GM21423 (cell line): ENCODE measurements at regions not wholly inside any gene's neighbourhood (a gene's known extent, or its start where the extent isn't known, plus 50 kb on each side); places are given as distances from the start of the nearest gene placed in this dataset.

Experiments used
- ATAC-seq: cut with Tn5 transposase; IDR thresholded peaks from one replicate; pipeline ENCODE4 v1.9.1; 2021; ENCODE audit warnings: mild to moderate bottlenecking, moderate library complexity; ENCODE audit not compliant: unreplicated experiment

GRCh38 chr5:24862117-24862516 is 217.3 kb upstream of the CDH10 start:
- no peak for ATAC-seq

- no peak for ATAC-seq
Measured at GRCh38 chr5:24855485-24855884, 210.7 kb upstream of the CDH10 start.

GRCh38 chr5:24854850-24855249 is 210.1 kb upstream of the CDH10 start:
- no peak for ATAC-seq

- no peak for ATAC-seq
Measured at GRCh38 chr5:24854350-24854749, 209.6 kb upstream of the CDH10 start.

GRCh38 chr5:24850926-24851486 is 206.2 kb upstream of the CDH10 start:
- no peak for ATAC-seq

GRCh38 chr5:24849210-24849609 is 204.4 kb upstream of the CDH10 start:
- no peak for ATAC-seq

GRCh38 chr5:24831989-24832388 is 187.2 kb upstream of the CDH10 start:
- no peak for ATAC-seq

GRCh38 chr5:24823625-24824024 is 178.8 kb upstream of the CDH10 start:
- ATAC-seq: no peak

- no peak for ATAC-seq
Measured at GRCh38 chr5:24819841-24820240, 175.1 kb upstream of the CDH10 start.

GRCh38 chr5:24817966-24818365 is 173.2 kb upstream of the CDH10 start:
- ATAC-seq: no peak

- no peak for ATAC-seq
Measured at GRCh38 chr5:24816206-24816605, 171.4 kb upstream of the CDH10 start.

GRCh38 chr5:24805230-24805629 is 160.5 kb upstream of the CDH10 start:
- no peak for ATAC-seq

GRCh38 chr5:24804221-24804681 is 159.5 kb upstream of the CDH10 start:
- no peak for ATAC-seq

GRCh38 chr5:24791326-24791725 is 146.5 kb upstream of the CDH10 start:
- no peak for ATAC-seq

GRCh38 chr5:24789611-24790351 is 145.0 kb upstream of the CDH10 start:
- ATAC-seq: no peak

- no peak for ATAC-seq
Measured at GRCh38 chr5:24788829-24789514, 144.2 kb upstream of the CDH10 start.

- no peak for ATAC-seq
Measured at GRCh38 chr5:24786108-24786507, 141.3 kb upstream of the CDH10 start.

GRCh38 chr5:24783596-24783995 is 138.8 kb upstream of the CDH10 start:
- ATAC-seq: no peak

GRCh38 chr5:24777392-24777791 is 132.6 kb upstream of the CDH10 start:
- no peak for ATAC-seq

- no peak for ATAC-seq
Measured at GRCh38 chr5:24773261-24773660, 128.5 kb upstream of the CDH10 start.

GRCh38 chr5:24767086-24767485 is 122.3 kb upstream of the CDH10 start:
- ATAC-seq: no peak

GRCh38 chr5:24765219-24765618 is 120.4 kb upstream of the CDH10 start:
- no peak for ATAC-seq
